Osteoblast (primary cell): ENCODE measurements at regions not wholly inside any gene's neighbourhood (a gene's known extent, or its start where the extent isn't known, plus 50 kb on each side); places are given as distances from the start of the nearest gene placed in this dataset.

ENCODE experiments used
- DNase-seq: peaks from one replicate; pipeline ENCODE4 v3.0.0; 2011; ENCODE audit warnings: low spot score, mixed read lengths; ENCODE audit not compliant: insufficient read length; ENCODE audit errors: missing footprints
- H2AFZ ChIP-seq: 2 replicates; pipeline ENCODE4 v1.6.0; 2011; ENCODE audit warnings: mild to moderate bottlenecking, low read length
- H3K27ac ChIP-seq: 2 replicates; pipeline ENCODE4 v1.5.1; 2011; ENCODE audit warnings: mild to moderate bottlenecking, low read depth, low read length, moderate library complexity
- H3K27me3 ChIP-seq: 2 replicates; pipeline ENCODE4 v1.6.0; 2012; ENCODE audit warnings: mild to moderate bottlenecking, control low read depth, inconsistent platforms, low read length, moderate library complexity; ENCODE audit not compliant: insufficient read depth
- H3K36me3 ChIP-seq: 2 replicates; pipeline ENCODE4 v1.5.1; 2011; ENCODE audit warnings: mild to moderate bottlenecking, low read length, control low read depth, moderate library complexity; ENCODE audit not compliant: insufficient read depth
- H3K4me1 ChIP-seq: 2 replicates; pipeline ENCODE4 v1.5.1; 2011; ENCODE audit warnings: mild to moderate bottlenecking, low read length, control low read depth, moderate library complexity; ENCODE audit not compliant: insufficient read depth
- H3K4me2 ChIP-seq: 2 replicates; pipeline ENCODE4 v1.6.0; 2011; ENCODE audit warnings: mild to moderate bottlenecking, low read length; ENCODE audit not compliant: insufficient read depth
- H3K4me3 ChIP-seq: fragments of 200-600 bp; sonication (generic); 3 replicates; pipeline ENCODE4 v1.5.1; 2012; ENCODE audit warnings: mild to moderate bottlenecking, low read length, inconsistent platforms; ENCODE audit not compliant: insufficient read depth
- H3K79me2 ChIP-seq: 2 replicates; pipeline ENCODE4 v1.6.0; 2012; ENCODE audit warnings: mild to moderate bottlenecking, low read length, control low read depth, inconsistent platforms; ENCODE audit not compliant: insufficient read depth
- H3K9me3 ChIP-seq: 2 replicates; pipeline ENCODE4 v1.5.1; 2011; ENCODE audit warnings: low read depth, low read length, control low read depth
- H4K20me1 ChIP-seq: 2 replicates; pipeline ENCODE4 v1.6.0; 2012; ENCODE audit warnings: mild to moderate bottlenecking, low read length, control low read depth; ENCODE audit not compliant: insufficient read depth
- CTCF ChIP-seq: IDR thresholded peaks from 2 replicates; pipeline ENCODE4 v1.5.1; 2011; ENCODE audit warnings: mild to moderate bottlenecking, low read depth, low read length, moderate library complexity; ENCODE audit errors: extremely low read depth

GRCh38 chr7:53113424-53113823 lies 78.0 kb downstream of the POM121L12 start:
- Histone ChIP-seq H4K20me1 (no peaks in the 10 kb centered on the region), H3K4me3 (no peak overlapping the region), H2AFZ (no peak overlapping the region), H3K27me3 (no peaks in the 10 kb centered on the region), H3K79me2 (no peaks in the 10 kb centered on the region), H3K36me3 (no peaks in the 10 kb centered on the region), H3K27ac (no peak overlapping the region), H3K4me2 (no peak overlapping the region), H3K9me3 (no peaks in the 10 kb centered on the region), H3K4me1 (no peaks in the 10 kb centered on the region)
- TF ChIP-seq CTCF = no peak
- no peak for DNase-seq

- Histone ChIP-seq H3K27ac (no peak overlapping the region), H3K4me1 (no peaks in the 10 kb centered on the region), H3K27me3 (no peaks in the 10 kb centered on the region), H2AFZ (no peak overlapping the region), H3K9me3 (no peaks in the 10 kb centered on the region), H3K4me3 (no peak overlapping the region), H4K20me1 (no peaks in the 10 kb centered on the region), H3K4me2 (no peak overlapping the region), H3K36me3 (no peaks in the 10 kb centered on the region), H3K79me2 (no peaks in the 10 kb centered on the region)
- no peak for TF ChIP-seq CTCF
- DNase-seq = no peak
Measured at GRCh38 chr7:53119514-53119941, 84.1 kb downstream of the POM121L12 start.

- DNase-seq = no peak
- Histone ChIP-seq H3K4me3 (no peak overlapping the region), H3K4me1 (no peaks in the 10 kb centered on the region), H3K9me3 (no peaks in the 10 kb centered on the region), H4K20me1 (no peaks in the 10 kb centered on the region), H3K4me2 (no peak overlapping the region), H3K79me2 (no peaks in the 10 kb centered on the region), H2AFZ (no peak overlapping the region), H3K27me3 (no peaks in the 10 kb centered on the region), H3K36me3 (no peaks in the 10 kb centered on the region), H3K27ac (no peak overlapping the region)
- no peak for TF ChIP-seq CTCF
Measured at GRCh38 chr7:53121374-53121773, 85.9 kb downstream of the POM121L12 start.

- peaks cover 2% of the 10 kb centered on the region for H3K9me3 ChIP-seq
- H4K20me1 ChIP-seq = no peaks in the 10 kb centered on the region
- H3K4me1 ChIP-seq = no peaks in the 10 kb centered on the region
- no peak overlapping the region for H3K4me2 ChIP-seq
- no peak for DNase-seq
- H2AFZ ChIP-seq = no peak overlapping the region
- H3K27me3 ChIP-seq = no peaks in the 10 kb centered on the region
- no peaks in the 10 kb centered on the region for H3K36me3 ChIP-seq
- H3K27ac ChIP-seq = no peak overlapping the region
- TF ChIP-seq CTCF = no peak
- no peak overlapping the region for H3K4me3 ChIP-seq
- no peaks in the 10 kb centered on the region for H3K79me2 ChIP-seq
Measured at GRCh38 chr7:53131697-53132096, 96.3 kb downstream of the POM121L12 start.
